ENCODE measurements at regions not wholly inside any gene's neighbourhood (a gene's known extent, or its start where the extent isn't known, plus 50 kb on each side); places are given as distances from the start of the nearest gene placed in this dataset.

DNA sequence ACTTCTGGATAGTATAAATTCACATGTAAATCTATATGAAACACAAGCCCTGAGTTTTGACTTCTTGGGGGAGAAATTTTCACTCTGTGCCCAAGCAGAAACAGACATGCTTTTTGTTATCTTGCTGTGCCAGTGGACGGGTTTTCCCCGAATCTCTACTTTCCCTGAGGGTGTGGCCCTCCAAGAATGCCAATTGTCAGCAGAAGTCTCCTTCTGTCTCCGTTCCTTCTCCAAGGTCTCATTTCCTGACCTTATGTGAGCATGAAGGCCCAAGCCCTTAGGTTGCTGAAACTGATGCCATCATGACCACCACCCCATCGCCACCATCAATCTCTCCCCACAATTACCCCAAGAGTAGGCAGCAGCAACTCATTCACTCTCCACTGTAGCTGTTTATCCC lies 253.8 kb downstream of the XXYLT1 start:
- DNase-seq, result no peak
